ENCODE measurements at regions not wholly inside any gene's neighbourhood (a gene's known extent, or its start where the extent isn't known, plus 50 kb on each side); places are given as distances from the start of the nearest gene placed in this dataset.

GRCh38 chr3:30986551-30986950 lies 92.1 kb upstream of the GADL1 start:
- TF ChIP-seq CTCF (IDR thresholded peaks at IDR 0.05) (no peak), POLR2A (IDR thresholded peaks at IDR 0.05) (no peak), POLR2AphosphoS5 (IDR thresholded peaks at IDR 0.05) (no peak)
